Progenitor cell of endocrine pancreas (in vitro differentiated cells): ENCODE measurements at regions not wholly inside any gene's neighbourhood (a gene's known extent, or its start where the extent isn't known, plus 50 kb on each side); places are given as distances from the start of the nearest gene placed in this dataset.
"Not testable (repeated sequence)": the region's sequence is repeated elsewhere in the genome, so short reads cannot be mapped to it uniquely, and the experiment has no call there.

Source experiments
- DNase-seq: peaks from one replicate; pipeline ENCODE4 v3.0.0; 2021; ENCODE audit warnings: low spot score; ENCODE audit not compliant: unreplicated experiment
- H3K27ac Mint-ChIP-seq: 2 replicates; pipeline ENCODE4 v1.8.0; 2021; ENCODE audit warnings: mild to moderate bottlenecking, moderate library complexity, mixed read lengths
- H3K27me3 Mint-ChIP-seq: 2 replicates; pipeline ENCODE4 v1.8.0; 2021; ENCODE audit warnings: mixed read lengths
- H3K36me3 Mint-ChIP-seq: 2 replicates; pipeline ENCODE4 v1.8.0; 2022; ENCODE audit warnings: mixed read lengths; ENCODE audit not compliant: insufficient read depth
- H3K4me1 Mint-ChIP-seq: 2 replicates; pipeline ENCODE4 v1.8.0; 2021; ENCODE audit warnings: low read depth, mixed read lengths
- H3K4me3 Mint-ChIP-seq: 2 replicates; pipeline ENCODE4 v1.8.0; 2021; ENCODE audit warnings: low read depth, mild to moderate bottlenecking, moderate library complexity, mixed read lengths
- H3K9me3 Mint-ChIP-seq: 2 replicates; pipeline ENCODE4 v1.8.0; 2021; ENCODE audit warnings: low read depth, mixed read lengths
- TF ChIP-seq, protein P1 (sequence below): fragments of 200-600 bp; sonication (generic); IDR thresholded peaks from one replicate; pipeline ENCODE4 v1.5.0; 2021; ENCODE audit warnings: antibody characterized with exemption, mild to moderate bottlenecking; ENCODE audit not compliant: unreplicated experiment

DNA sequence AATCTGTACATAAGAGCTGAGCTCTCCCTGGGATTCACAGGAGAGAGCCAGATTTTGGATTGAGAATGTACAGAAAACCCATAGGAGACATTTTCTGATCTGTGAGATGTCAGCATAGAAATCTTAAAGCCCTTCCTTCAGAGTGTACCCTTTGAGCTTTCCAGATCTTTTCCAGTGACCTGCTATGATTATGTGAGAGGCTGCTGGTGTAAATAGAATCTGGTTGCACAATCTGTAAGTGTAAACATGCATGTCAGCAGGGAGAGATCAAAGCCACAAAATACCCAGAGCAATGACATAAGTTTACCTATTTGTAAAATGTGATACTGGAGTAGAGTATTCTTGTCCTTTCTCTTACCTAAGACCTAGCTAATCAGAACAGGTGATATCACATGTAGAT lies 471.9 kb downstream of the FOXD4L5 start:
- not testable (repeated sequence) for H3K27ac Mint-ChIP-seq, H3K27me3 Mint-ChIP-seq, H3K36me3 Mint-ChIP-seq, H3K4me1 Mint-ChIP-seq, DNase-seq, H3K4me3 Mint-ChIP-seq, H3K9me3 Mint-ChIP-seq

DNA sequence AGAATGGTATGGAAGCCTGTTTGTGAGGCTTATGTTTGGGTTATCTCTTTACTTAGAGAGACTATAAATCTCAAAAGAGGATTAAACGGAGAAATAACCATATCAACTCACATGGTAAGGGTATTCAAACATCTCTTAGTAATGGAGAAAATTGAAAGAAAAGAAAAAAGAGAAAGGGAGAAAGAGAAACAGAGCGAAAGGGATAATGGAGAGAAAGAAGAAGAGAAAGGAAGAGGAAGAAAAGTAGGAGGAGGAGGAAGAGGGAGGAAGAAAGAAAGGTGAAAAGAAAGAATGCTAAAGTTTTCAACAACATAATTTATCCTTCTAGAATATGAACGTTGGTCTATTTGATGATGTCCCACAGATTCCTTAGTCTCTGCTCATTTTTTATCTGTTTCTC lies 506.3 kb downstream of the FOXD4L5 start:
- peaks cover 15% of the 10 kb centered on the region for H3K27me3 Mint-ChIP-seq
- H3K4me3 Mint-ChIP-seq, H3K36me3 Mint-ChIP-seq, DNase-seq, H3K9me3 Mint-ChIP-seq, H3K4me1 Mint-ChIP-seq, H3K27ac Mint-ChIP-seq: not testable (repeated sequence)

GRCh38 chr9:64776269-64776668 lies 508.7 kb downstream of the FOXD4L5 start:
- not testable (repeated sequence) for H3K4me3 Mint-ChIP-seq, H3K9me3 Mint-ChIP-seq, H3K27ac Mint-ChIP-seq, H3K36me3 Mint-ChIP-seq, DNase-seq, H3K4me1 Mint-ChIP-seq
- peaks cover 23% of the 10 kb centered on the region for H3K27me3 Mint-ChIP-seq

DNA sequence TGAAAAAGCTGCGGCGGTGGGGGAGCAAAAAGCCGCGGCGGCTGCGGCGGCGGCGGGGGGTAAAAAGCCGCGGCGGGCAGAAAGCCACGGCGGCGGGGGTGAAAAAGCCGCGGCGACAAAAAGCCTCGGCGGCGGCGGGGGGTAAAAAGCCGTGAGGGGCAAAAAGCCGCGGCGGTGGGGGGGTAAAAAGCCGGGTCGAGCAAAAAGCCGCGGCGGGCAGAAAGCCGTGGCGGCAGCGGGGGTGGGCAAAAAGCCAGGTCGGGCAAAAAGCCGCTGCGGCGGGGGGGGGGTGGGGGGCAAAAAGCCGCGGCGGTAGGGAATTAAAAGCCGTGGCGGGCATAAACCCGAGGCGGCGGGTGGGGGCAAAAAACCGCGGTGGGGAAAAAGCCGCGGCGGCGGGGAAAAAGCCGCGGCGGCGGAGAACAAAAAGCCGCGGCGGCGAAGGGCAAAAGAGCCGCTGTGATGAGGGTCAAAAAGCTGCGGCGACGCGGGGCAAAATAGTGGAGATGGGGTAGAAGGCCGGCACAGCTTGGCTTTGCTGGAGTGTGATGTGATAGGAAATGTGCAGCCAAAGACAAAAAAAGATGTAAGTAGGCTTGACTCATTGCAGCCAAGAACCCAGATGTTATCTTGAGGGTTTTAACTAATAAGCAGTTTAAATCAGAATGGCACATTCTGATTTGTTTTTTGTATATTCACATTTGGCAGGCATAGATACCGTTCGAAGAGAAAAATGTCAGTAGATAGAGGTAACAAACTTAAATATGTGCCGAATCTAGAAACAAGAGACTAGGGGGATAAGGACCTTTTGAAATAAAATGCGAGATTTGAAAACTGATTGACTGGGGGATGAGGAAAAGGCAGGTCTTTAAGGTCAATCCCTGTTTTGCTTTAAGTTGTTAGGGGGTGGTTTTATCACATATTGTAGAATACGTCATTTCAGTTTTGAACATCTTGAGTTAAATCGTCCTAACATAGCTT lies 509.9 kb downstream of the FOXD4L5 start:
- not testable (repeated sequence) for H3K4me1 Mint-ChIP-seq, H3K36me3 Mint-ChIP-seq, H3K9me3 Mint-ChIP-seq
- peak; percentile 7 for DNase-seq
- peak overlapping the region; percentile 54 for H3K4me3 Mint-ChIP-seq
- H3K27me3 Mint-ChIP-seq: peaks cover 25% of the 10 kb centered on the region
- H3K27ac Mint-ChIP-seq: peak overlapping the region; percentile 27

GRCh38 chr9:64774004-64774812 lies 510.8 kb downstream of the FOXD4L5 start:
- H3K4me3 Mint-ChIP-seq: peak overlapping the region; percentile 42
- not testable (repeated sequence) for H3K4me1 Mint-ChIP-seq, H3K36me3 Mint-ChIP-seq, H3K9me3 Mint-ChIP-seq, H3K27ac Mint-ChIP-seq
- H3K27me3 Mint-ChIP-seq: peaks cover 28% of the 10 kb centered on the region
- DNase-seq: peak; percentile 7

DNA sequence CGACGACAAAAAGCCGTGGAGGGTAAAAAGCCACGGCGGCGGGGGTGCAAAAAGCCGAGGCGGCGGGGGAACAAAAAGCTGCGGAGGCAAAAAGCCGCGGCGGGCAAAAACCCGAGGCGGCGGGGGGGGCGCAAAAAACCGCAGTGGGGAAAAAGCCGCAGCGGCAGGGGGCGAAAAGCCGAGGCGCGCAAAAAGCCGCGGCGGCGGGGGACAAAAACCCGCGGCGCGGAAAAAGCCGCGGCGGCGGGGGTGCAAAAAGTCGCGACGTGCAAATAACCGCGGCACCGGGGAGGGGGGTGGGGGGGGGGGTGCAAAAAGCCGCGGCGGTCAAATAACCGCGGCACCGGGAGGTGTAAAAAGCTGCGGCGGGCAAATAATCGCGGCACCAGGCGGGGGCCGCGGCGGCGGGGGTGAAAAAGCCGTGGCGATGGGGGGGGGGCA lies 511.5 kb downstream of the FOXD4L5 start:
- Mint-ChIP-seq H3K27ac (no peak overlapping the region), H3K36me3 (no peaks in the 10 kb centered on the region), H3K4me1 (no peaks in the 10 kb centered on the region), H3K4me3 (no peak overlapping the region), H3K27me3 (peaks cover 25% of the 10 kb centered on the region), H3K9me3 (peaks cover under 1% of the 10 kb centered on the region)
- peak; percentile 7 for DNase-seq
- TF ChIP-seq, protein P1, sequence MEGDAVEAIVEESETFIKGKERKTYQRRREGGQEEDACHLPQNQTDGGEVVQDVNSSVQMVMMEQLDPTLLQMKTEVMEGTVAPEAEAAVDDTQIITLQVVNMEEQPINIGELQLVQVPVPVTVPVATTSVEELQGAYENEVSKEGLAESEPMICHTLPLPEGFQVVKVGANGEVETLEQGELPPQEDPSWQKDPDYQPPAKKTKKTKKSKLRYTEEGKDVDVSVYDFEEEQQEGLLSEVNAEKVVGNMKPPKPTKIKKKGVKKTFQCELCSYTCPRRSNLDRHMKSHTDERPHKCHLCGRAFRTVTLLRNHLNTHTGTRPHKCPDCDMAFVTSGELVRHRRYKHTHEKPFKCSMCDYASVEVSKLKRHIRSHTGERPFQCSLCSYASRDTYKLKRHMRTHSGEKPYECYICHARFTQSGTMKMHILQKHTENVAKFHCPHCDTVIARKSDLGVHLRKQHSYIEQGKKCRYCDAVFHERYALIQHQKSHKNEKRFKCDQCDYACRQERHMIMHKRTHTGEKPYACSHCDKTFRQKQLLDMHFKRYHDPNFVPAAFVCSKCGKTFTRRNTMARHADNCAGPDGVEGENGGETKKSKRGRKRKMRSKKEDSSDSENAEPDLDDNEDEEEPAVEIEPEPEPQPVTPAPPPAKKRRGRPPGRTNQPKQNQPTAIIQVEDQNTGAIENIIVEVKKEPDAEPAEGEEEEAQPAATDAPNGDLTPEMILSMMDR: no peak

DNA sequence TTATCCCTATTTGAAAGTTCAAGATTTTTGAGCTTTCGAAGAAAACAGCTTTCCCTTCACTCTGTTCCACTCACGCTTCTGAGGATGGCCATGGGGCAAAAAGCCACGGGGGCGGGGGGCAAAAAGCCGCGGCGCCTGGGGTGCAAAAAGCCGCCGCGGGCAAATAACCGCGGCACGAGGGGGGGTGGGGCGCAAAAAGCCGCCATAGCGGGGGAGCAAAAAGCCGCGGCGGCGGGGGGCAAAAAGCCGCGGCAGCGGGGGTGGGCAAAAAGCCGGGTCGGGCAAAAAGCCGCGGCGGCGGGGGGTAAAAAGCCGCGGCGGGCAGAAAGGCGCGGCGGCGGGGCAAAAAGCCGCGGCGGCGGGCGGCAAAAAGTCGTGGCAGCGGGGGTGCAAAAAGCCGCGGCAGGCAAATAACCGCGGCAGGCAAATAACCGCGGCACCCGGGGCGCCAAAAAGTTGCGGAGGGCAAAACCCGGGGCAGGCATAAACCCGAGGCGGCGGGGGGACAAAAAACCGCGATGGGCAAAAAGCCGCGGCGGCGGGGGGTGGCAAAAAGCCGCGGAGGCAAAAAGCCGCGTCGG lies 512.2 kb downstream of the FOXD4L5 start:
- not testable (repeated sequence) for DNase-seq, H3K9me3 Mint-ChIP-seq, H3K27ac Mint-ChIP-seq, H3K4me1 Mint-ChIP-seq, H3K36me3 Mint-ChIP-seq, H3K4me3 Mint-ChIP-seq
- peaks cover 24% of the 10 kb centered on the region for H3K27me3 Mint-ChIP-seq

DNA sequence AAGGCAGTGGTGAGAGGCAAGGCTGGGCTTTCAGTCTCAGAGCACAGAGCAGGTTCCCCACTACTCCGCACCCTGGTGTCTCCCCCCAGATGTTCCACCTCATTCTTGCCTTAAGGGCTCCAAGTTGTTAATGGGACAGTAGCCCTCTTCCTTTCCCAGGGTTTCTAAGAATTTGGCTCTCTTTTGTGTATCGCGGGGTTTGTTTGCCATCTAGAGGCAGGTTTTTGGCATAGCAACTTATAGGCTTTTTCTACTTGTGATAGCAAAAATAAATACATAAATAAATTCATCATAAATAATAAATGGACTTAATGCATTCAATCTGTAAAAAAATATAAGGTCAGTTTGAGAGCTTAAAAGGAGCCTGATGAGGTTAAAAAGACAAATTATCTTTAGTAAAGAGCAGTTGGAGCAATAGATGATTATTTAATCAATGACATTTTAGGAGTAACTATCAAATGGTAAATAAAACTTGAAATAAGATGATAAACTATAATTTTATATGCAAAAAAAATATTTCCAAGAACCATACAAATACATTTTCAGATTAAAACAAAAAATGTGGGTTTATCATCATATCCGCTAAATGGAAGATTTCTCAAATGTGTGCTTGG lies 512.8 kb downstream of the FOXD4L5 start:
- peaks cover 23% of the 10 kb centered on the region for H3K27me3 Mint-ChIP-seq
- not testable (repeated sequence) for H3K4me3 Mint-ChIP-seq

More for the DNA sequence above, 512.8 kb downstream of the FOXD4L5 start:
- H3K27ac Mint-ChIP-seq, H3K36me3 Mint-ChIP-seq, H3K9me3 Mint-ChIP-seq, H3K4me1 Mint-ChIP-seq: not testable (repeated sequence)
- DNase-seq: peak; percentile 9
- TF ChIP-seq, protein P1: peak; percentile 50
